Endothelial cell (in vitro differentiated cells): ENCODE measurements at regions not wholly inside any gene's neighbourhood (a gene's known extent, or its start where the extent isn't known, plus 50 kb on each side); places are given as distances from the start of the nearest gene placed in this dataset.

Source experiments
- DNase-seq: peaks from one replicate; pipeline ENCODE4 v3.0.0; 2021; ENCODE audit warnings: low spot score
- H3K27ac Mint-ChIP-seq: one replicate; pipeline ENCODE4 v1.8.0; 2021; ENCODE audit warnings: mixed read lengths, inconsistent platforms; ENCODE audit not compliant: unreplicated experiment
- H3K27me3 Mint-ChIP-seq: one replicate; pipeline ENCODE4 v1.8.0; 2021; ENCODE audit warnings: mild to moderate bottlenecking, moderate library complexity, mixed read lengths, inconsistent platforms; ENCODE audit not compliant: unreplicated experiment
- H3K36me3 Mint-ChIP-seq: one replicate; pipeline ENCODE4 v1.8.0; 2021; ENCODE audit warnings: mild to moderate bottlenecking, low read depth, mixed read lengths, inconsistent platforms; ENCODE audit not compliant: unreplicated experiment
- H3K4me1 Mint-ChIP-seq: one replicate; pipeline ENCODE4 v1.8.0; 2021; ENCODE audit warnings: mild to moderate bottlenecking, mixed read lengths, inconsistent platforms; ENCODE audit not compliant: unreplicated experiment
- H3K4me3 Mint-ChIP-seq: one replicate; pipeline ENCODE4 v1.8.0; 2021; ENCODE audit warnings: mild to moderate bottlenecking, mixed read lengths, inconsistent platforms; ENCODE audit not compliant: unreplicated experiment
- H3K9me3 Mint-ChIP-seq: one replicate; pipeline ENCODE4 v1.8.0; 2021; ENCODE audit warnings: mixed read lengths, inconsistent platforms; ENCODE audit not compliant: unreplicated experiment
- TF ChIP-seq, protein P1 (sequence below): fragments of 200-600 bp; sonication (generic); IDR thresholded peaks from one replicate; pipeline ENCODE4 v1.5.0; 2021; ENCODE audit warnings: antibody characterized with exemption; ENCODE audit not compliant: unreplicated experiment

DNA sequence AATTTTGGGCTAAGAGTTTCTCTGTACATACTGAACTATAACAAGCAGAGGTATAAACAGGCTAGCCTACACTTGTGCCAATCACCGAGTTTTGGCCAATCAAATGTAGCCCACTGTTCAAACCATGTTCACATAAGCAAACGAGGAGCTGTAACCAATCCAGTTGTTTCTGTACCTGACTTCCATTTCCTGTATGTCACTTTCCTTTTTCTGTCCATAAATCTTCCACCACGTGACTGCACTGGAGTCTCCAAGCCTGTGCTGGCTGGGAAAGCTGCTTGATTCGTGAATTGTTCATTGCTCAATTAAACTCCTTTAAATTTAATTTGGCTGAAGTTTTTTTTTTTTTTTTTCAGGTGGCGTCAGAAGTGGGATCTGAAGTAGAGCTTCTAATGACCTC lies 332.9 kb downstream of the RNF144B start:
- Mint-ChIP-seq H3K4me1 (no peaks in the 10 kb centered on the region), H3K36me3 (peaks cover 4% of the 10 kb centered on the region), H3K27me3 (no peaks in the 10 kb centered on the region), H3K27ac (no peak overlapping the region), H3K4me3 (no peak overlapping the region), H3K9me3 (no peaks in the 10 kb centered on the region)
- TF ChIP-seq, protein P1, sequence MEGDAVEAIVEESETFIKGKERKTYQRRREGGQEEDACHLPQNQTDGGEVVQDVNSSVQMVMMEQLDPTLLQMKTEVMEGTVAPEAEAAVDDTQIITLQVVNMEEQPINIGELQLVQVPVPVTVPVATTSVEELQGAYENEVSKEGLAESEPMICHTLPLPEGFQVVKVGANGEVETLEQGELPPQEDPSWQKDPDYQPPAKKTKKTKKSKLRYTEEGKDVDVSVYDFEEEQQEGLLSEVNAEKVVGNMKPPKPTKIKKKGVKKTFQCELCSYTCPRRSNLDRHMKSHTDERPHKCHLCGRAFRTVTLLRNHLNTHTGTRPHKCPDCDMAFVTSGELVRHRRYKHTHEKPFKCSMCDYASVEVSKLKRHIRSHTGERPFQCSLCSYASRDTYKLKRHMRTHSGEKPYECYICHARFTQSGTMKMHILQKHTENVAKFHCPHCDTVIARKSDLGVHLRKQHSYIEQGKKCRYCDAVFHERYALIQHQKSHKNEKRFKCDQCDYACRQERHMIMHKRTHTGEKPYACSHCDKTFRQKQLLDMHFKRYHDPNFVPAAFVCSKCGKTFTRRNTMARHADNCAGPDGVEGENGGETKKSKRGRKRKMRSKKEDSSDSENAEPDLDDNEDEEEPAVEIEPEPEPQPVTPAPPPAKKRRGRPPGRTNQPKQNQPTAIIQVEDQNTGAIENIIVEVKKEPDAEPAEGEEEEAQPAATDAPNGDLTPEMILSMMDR: no peak
- DNase-seq: no peak

DNA sequence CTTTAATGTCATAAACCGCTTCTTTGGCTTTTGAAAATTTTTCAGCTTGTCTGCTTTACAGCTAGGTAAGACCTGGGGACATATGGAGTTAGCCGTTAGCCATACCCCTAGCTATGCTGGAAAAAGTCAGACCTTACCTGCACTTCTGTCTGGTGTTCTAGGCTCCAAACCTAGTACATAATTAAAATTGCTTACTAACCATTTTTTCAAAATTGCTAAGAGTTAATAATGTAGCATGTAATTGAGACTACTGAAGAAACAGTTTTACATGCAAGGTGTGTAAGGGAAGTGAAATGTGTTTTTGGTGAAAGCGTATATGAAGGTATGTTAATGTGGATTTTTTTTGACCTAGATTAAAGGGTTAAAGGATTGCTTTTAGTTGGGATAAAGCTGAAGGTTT lies 336.9 kb downstream of the RNF144B start:
- H3K27me3 Mint-ChIP-seq: no peaks in the 10 kb centered on the region
- no peak for DNase-seq
- TF ChIP-seq, protein P1: no peak
- no peak overlapping the region for H3K27ac Mint-ChIP-seq
- H3K4me3 Mint-ChIP-seq: no peak overlapping the region
- H3K4me1 Mint-ChIP-seq: no peaks in the 10 kb centered on the region
- H3K9me3 Mint-ChIP-seq: no peaks in the 10 kb centered on the region
- H3K36me3 Mint-ChIP-seq: peaks cover 4% of the 10 kb centered on the region

DNA sequence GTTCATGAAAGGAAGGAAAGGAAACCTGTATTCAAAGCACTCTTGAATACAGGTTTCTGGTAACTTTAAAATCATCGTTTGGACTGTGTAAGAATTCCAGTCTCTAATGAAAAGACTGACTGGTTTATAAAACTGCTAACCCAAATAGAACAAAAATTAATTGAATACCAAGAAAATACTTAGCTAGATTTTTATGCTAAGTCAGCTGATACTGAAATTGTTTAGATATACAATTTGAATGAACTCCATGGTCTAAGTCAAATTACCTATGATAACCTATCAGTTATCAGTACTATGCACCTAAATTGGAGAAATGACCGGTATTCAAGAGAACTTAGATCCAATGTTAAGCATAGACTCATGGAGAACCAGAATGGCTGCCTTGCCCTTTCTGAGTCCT lies 338.3 kb downstream of the RNF144B start:
- Mint-ChIP-seq H3K36me3 (peaks cover 4% of the 10 kb centered on the region), H3K4me1 (no peaks in the 10 kb centered on the region), H3K27me3 (no peaks in the 10 kb centered on the region), H3K27ac (no peak overlapping the region), H3K4me3 (no peak overlapping the region), H3K9me3 (no peaks in the 10 kb centered on the region)
- DNase-seq: no peak
- TF ChIP-seq, protein P1: no peak

DNA sequence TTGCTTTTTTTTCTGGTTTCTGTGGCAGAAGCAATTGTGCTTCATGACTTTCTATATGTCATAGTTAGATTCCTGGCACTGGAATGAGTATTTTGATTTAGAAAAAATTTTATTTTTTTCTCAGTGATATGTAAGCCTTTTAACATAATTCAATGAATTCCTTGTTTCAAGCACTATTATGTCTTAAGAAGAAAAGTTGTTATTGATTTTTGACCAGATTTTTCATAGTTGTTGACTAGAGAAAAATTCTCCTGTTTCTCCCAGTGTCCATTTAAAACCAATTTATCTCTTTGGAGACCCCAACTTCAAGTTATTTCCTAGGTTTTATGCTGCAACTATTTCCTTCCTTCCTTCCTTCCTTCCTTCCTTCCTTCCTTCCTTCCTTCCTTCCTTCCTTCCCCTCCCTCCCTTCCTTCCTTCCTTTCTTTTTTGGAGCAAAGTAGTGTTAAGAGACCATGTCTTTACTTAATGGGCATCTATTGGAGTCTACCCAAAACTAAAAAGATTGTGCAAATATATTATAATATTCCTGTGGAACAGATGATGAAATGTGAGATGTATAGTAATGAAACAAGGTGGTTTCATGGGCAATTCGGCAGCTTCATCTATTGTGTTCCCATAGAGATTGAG lies 346.9 kb downstream of the RNF144B start:
- TF ChIP-seq, protein P1: no peak
- no peak for DNase-seq
- Mint-ChIP-seq H3K27ac (no peak overlapping the region), H3K4me1 (no peaks in the 10 kb centered on the region), H3K27me3 (no peaks in the 10 kb centered on the region), H3K9me3 (peaks cover 5% of the 10 kb centered on the region), H3K36me3 (no peaks in the 10 kb centered on the region), H3K4me3 (no peak overlapping the region)

DNA sequence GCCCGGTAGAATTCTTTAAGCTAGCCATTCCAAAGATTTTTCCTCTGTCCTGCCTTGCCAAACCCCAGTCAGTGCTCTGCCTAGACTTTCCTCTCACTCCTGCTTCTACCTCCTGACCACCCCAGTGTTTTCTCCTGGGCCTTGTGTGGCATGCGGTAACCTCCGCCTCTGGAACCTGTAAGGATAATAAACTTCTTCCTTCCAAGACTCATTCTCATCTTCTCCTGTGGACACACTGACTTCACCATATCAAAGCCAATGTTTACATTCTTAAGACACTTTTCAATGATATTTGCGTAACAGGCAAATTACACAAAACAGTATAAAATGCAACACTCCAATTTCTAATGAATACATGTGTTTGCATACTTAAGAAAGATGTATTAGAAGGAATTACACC lies 354.6 kb downstream of the RNF144B start:
- no peak overlapping the region for H3K27ac Mint-ChIP-seq
- H3K27me3 Mint-ChIP-seq: no peaks in the 10 kb centered on the region
- no peaks in the 10 kb centered on the region for H3K36me3 Mint-ChIP-seq
- DNase-seq: no peak
- H3K4me3 Mint-ChIP-seq: no peak overlapping the region
- no peaks in the 10 kb centered on the region for H3K4me1 Mint-ChIP-seq
- no peaks in the 10 kb centered on the region for H3K9me3 Mint-ChIP-seq
- TF ChIP-seq, protein P1: no peak
